ENCODE measurements at regions not wholly inside any gene's neighbourhood (a gene's known extent, or its start where the extent isn't known, plus 50 kb on each side); places are given as distances from the start of the nearest gene placed in this dataset.

DNA sequence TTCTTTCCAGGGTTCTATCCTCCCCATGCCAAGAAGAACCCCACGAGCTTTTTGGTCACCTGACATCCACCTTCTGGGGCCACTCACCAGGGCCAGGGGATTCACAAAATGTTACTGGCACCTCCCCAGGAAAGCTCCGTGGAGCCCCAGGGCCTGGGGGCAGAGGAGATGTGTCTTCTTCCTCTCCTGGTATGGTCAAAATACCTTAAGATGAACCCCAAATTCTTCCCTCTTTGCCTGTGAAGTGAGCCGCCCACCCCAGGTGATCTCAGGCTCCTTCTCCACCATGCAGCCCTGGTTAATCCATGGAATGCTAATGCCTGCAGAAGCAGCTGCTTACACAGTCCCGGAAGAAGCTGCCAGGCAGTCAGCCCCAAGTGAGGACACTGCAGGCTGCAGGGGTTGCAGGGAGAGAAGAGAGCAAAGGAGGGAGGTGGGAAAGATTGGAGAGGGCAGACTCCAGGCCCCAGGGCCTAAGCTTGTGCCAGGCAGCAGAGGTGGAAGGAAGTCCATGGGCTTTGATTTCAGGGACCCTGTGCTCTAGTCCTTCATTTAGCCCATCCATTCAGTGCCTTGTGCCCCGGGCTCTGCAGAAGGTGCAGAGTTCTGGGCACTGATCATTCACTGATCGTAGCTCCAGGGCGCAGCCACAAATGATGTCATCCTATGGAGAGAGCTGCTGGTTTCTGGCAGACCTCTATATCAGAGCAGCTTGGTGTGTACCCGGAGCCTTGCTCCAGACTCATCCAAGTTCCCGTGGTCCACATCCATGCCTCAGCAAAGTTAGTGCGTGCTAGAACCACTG, 127.9 kb upstream of the NECTIN1 start:
- no peak for DNase-seq
- no peaks in the 10 kb centered on the region for H3K9me3 ChIP-seq
- TF ChIP-seq, protein P1, sequence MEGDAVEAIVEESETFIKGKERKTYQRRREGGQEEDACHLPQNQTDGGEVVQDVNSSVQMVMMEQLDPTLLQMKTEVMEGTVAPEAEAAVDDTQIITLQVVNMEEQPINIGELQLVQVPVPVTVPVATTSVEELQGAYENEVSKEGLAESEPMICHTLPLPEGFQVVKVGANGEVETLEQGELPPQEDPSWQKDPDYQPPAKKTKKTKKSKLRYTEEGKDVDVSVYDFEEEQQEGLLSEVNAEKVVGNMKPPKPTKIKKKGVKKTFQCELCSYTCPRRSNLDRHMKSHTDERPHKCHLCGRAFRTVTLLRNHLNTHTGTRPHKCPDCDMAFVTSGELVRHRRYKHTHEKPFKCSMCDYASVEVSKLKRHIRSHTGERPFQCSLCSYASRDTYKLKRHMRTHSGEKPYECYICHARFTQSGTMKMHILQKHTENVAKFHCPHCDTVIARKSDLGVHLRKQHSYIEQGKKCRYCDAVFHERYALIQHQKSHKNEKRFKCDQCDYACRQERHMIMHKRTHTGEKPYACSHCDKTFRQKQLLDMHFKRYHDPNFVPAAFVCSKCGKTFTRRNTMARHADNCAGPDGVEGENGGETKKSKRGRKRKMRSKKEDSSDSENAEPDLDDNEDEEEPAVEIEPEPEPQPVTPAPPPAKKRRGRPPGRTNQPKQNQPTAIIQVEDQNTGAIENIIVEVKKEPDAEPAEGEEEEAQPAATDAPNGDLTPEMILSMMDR (IDR thresholded peaks at IDR 0.05): no peak
- no peak for TF ChIP-seq POLR2A (IDR thresholded peaks at IDR 0.05)
- no peak for TF ChIP-seq EP300 (IDR thresholded peaks at IDR 0.05)
- no peak for TF ChIP-seq POLR2AphosphoS5 (IDR thresholded peaks at IDR 0.05)
- H3K4me3 ChIP-seq: no peak overlapping the region
- H3K4me1 ChIP-seq: no peaks in the 10 kb centered on the region
- no peaks in the 10 kb centered on the region for H3K36me3 ChIP-seq
- intact Hi-C loops (cut with DNase I): no loop called here
- 85 to 90% methylated on average over 10 of the region's 10 CpGs for WGBS, 2 donors
- peaks cover 0 to 32% (median 0%) of the 10 kb centered on the region in 3 donors for H3K27me3 ChIP-seq
- no peak overlapping the region for H3K27ac ChIP-seq

- WGBS, 2 donors: 53 to 70% methylated on average over 1 of the region's 1 CpG
- TF ChIP-seq, protein P1 (IDR thresholded peaks at IDR 0.05): no peak
- TF ChIP-seq EP300 (IDR thresholded peaks at IDR 0.05) (no peak), POLR2A (IDR thresholded peaks at IDR 0.05) (no peak), POLR2AphosphoS5 (IDR thresholded peaks at IDR 0.05) (no peak)
- H3K27me3 ChIP-seq: peaks cover 0 to 20% (median 0%) of the 10 kb centered on the region in 3 donors
- DNase-seq: no peak
- no peak overlapping the region for H3K27ac ChIP-seq
- H3K36me3 ChIP-seq: no peaks in the 10 kb centered on the region
- H3K4me3 ChIP-seq: no peak overlapping the region
- H3K4me1 ChIP-seq: no peaks in the 10 kb centered on the region
- no peaks in the 10 kb centered on the region for H3K9me3 ChIP-seq
- intact Hi-C loops (cut with DNase I): no loop called here
Observed at GRCh38 chr11:119855066-119855465, 126.1 kb upstream of the NECTIN1 start.

DNA sequence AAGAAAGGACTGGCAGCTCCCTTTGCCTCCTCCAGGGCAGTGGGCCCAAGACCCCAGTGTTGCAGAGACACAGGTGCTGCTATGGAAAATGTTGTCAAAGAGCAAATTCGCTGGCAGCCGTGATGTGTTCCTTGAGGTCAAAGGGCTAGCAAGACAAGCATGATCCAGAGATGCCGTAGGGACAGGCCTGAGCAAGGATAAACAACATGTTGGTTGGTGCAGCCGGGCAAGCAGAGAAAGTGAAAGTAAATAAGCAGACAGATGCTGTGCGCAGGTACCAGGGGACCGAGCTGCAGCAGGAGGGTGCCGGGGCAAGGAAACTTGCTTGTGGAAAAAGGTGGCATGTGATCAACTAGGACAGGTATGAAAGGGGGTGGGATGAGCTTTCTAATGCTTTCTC, 125.5 kb upstream of the NECTIN1 start:
- Histone ChIP-seq H3K27me3 (peaks cover 0 to 15% (median 0%) of the 10 kb centered on the region in 3 donors), H3K4me1 (no peaks in the 10 kb centered on the region), H3K4me3 (no peak overlapping the region), H3K9me3 (no peaks in the 10 kb centered on the region), H3K36me3 (no peaks in the 10 kb centered on the region), H3K27ac (no peak overlapping the region)
- DNase-seq: no peak
- no peak for TF ChIP-seq POLR2A (IDR thresholded peaks at IDR 0.05)
- no peak for TF ChIP-seq POLR2AphosphoS5 (IDR thresholded peaks at IDR 0.05)
- TF ChIP-seq EP300 (IDR thresholded peaks at IDR 0.05): no peak
- TF ChIP-seq, protein P1 (IDR thresholded peaks at IDR 0.05): no peak
- 14 to 61% methylated on average over 7 of the region's 7 CpGs for WGBS, 2 donors
- intact Hi-C loops (cut with DNase I): no loop called here

DNA sequence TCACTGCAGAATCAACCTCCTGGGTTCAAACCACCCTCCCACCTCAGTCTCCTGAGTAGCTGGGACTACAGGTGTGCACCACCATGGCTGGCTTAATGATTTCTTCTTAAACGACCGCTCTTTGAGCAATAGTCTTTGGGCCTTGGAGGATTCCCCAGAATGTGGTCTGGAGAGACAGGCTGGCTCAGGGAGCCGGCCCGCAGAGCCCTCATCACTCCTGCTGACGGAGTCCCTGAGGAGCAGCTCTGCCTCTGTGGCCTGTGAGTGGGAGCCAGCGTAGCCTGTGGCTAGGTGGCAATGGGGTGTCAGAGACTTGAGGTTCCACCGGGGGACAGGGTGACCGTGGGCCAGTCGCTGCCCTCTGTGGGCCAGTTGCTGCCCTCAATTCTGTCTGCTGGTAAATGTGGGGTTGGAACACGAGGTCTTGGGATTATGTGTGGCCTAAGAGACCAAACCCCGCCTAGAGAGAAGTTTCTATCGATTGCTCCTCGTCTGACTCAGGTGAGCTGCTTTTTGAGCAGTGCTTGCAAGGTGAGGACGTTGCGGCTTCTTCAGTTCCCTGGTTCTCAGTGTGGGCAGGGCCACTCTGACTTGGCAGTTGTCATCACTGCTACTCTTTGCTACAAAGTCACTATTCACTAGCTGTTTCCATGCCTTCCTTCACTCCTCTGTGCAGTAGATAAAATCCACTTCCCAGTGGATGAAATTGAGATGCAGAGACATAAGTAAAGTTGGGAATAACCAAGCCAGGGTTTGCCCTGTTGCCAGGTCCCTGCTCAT, 124.8 kb upstream of the NECTIN1 start:
- 88 to 93% methylated on average over 15 of the region's 15 CpGs for WGBS, 2 donors
- H3K4me3 ChIP-seq: no peak overlapping the region
- intact Hi-C loops (cut with DNase I): no loop called here

More for the DNA sequence above, 124.8 kb upstream of the NECTIN1 start:
- no peaks in the 10 kb centered on the region for H3K9me3 ChIP-seq
- H3K27me3 ChIP-seq: peaks cover 0 to 9% (median 0%) of the 10 kb centered on the region in 3 donors
- TF ChIP-seq POLR2AphosphoS5 (IDR thresholded peaks at IDR 0.05) (no peak), POLR2A (IDR thresholded peaks at IDR 0.05) (no peak), EP300 (IDR thresholded peaks at IDR 0.05) (no peak)
- TF ChIP-seq, protein P1 (IDR thresholded peaks at IDR 0.05): no peak
- no peak for DNase-seq
- H3K36me3 ChIP-seq: no peaks in the 10 kb centered on the region
- H3K27ac ChIP-seq: no peak overlapping the region
- H3K4me1 ChIP-seq: no peaks in the 10 kb centered on the region
